Erythroblast (primary cell): ENCODE measurements at regions not wholly inside any gene's neighbourhood (a gene's known extent, or its start where the extent isn't known, plus 50 kb on each side); places are given as distances from the start of the nearest gene placed in this dataset.

Source experiments
- GATA1 ChIP-seq: IDR thresholded peaks from 2 replicates; pipeline ENCODE4 v1.6.1; 2011; ENCODE audit warnings: low read depth, mild to moderate bottlenecking, control low read depth, low read length, moderate library complexity
- POLR2A ChIP-seq: IDR thresholded peaks from 2 replicates; pipeline ENCODE4 v1.6.1; 2011; ENCODE audit warnings: mild to moderate bottlenecking, low read length

DNA sequence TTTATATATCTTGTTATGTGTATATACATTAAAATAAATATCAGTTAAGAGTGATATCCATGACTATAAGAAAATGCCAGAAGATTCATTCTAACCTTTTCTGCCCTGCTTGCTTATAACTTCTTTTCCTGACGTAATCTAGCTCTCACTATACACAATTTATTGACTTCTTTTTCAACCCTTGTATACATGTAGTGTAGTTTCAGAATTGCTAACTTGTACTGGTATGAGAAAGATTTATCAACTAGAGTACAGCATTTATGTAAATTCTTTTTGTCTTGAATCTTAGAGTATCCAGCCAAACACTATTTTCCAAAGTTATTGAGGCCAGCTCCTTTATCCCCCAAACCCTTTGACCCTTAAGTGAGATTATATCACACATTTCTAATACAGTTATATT lies 798.0 kb upstream of the RAB6C start:
- TF ChIP-seq POLR2A = no peak
- no peak for TF ChIP-seq GATA1
